ENCODE measurements at regions not wholly inside any gene's neighbourhood (a gene's known extent, or its start where the extent isn't known, plus 50 kb on each side); places are given as distances from the start of the nearest gene placed in this dataset.
A peak's percentile ranks its signal among the peaks of the same experiment; 100 is the strongest.

- DNase-seq (ENCODE audit: low read depth, low spot score), result peak; percentile 21
- CTCF ChIA-PET, result no interaction called here
- TF ChIP-seq CTCF (IDR thresholded peaks at IDR 0.05; ENCODE audit: insufficient read depth, low read length, missing control alignments), result no peak
- POLR2A ChIA-PET, result interaction anchor here (0.7 to 0.8 kb wide), 2 partner anchors 9 kb away, joined by 3 to 5 read pairs; no protein-coding TSS in a partner anchor
- peak overlapping the region; percentile 59 for H3K4me3 ChIP-seq (ENCODE audit: low read depth, low read length)
Observed at GRCh38 chr9:107638521-107639310, 149.1 kb upstream of the KLF4 start.

GRCh38 chr9:107637421-107638420 lies 148.2 kb upstream of the KLF4 start:
- ChIA-PET POLR2A (interaction anchor here (0.7 kb wide), 1 partner anchor 10 kb away, joined by 3 read pairs; no protein-coding TSS in a partner anchor), CTCF (no interaction called here)
- peak overlapping the region; percentile 59 for H3K4me3 ChIP-seq (ENCODE audit: low read depth, low read length)
- peak; percentile 81 for DNase-seq (ENCODE audit: low read depth, low spot score)
- TF ChIP-seq CTCF (IDR thresholded peaks at IDR 0.05; ENCODE audit: insufficient read depth, low read length, missing control alignments), result peak; percentile 23

- peak overlapping the region; percentile 59 for H3K4me3 ChIP-seq (ENCODE audit: low read depth, low read length)
Observed at GRCh38 chr9:107636571-107637381, 147.2 kb upstream of the KLF4 start.

GRCh38 chr9:107635803-107636174 lies 146.2 kb upstream of the KLF4 start:
- no peak for TF ChIP-seq CTCF (IDR thresholded peaks at IDR 0.05; ENCODE audit: insufficient read depth, low read length, missing control alignments)
- no peak overlapping the region for H3K4me3 ChIP-seq (ENCODE audit: low read depth, low read length)
- ChIA-PET POLR2A (interaction anchor here (0.7 kb wide), 1 partner anchor 9 kb away, joined by 3 read pairs; no protein-coding TSS in a partner anchor), CTCF (no interaction called here)
- no peak for DNase-seq (ENCODE audit: low read depth, low spot score)

More at GRCh38 chr9:107636571-107637381, 147.2 kb upstream of the KLF4 start:
- DNase-seq (ENCODE audit: low read depth, low spot score), result no peak
- CTCF ChIA-PET, result no interaction called here
- TF ChIP-seq CTCF (IDR thresholded peaks at IDR 0.05; ENCODE audit: insufficient read depth, low read length, missing control alignments), result no peak
- POLR2A ChIA-PET, result no interaction called here

GRCh38 chr9:107635101-107635802 lies 145.7 kb upstream of the KLF4 start:
- CTCF ChIA-PET, result no interaction called here
- POLR2A ChIA-PET, result interaction anchor here (0.7 kb wide), 1 partner anchor 9 kb away, joined by 3 read pairs; no protein-coding TSS in a partner anchor
- H3K4me3 ChIP-seq (ENCODE audit: low read depth, low read length), result no peak overlapping the region
- TF ChIP-seq CTCF (IDR thresholded peaks at IDR 0.05; ENCODE audit: insufficient read depth, low read length, missing control alignments), result no peak
- no peak for DNase-seq (ENCODE audit: low read depth, low spot score)
